Osteoblast (primary cell): ENCODE measurements at regions not wholly inside any gene's neighbourhood (a gene's known extent, or its start where the extent isn't known, plus 50 kb on each side); places are given as distances from the start of the nearest gene placed in this dataset.

ENCODE experiments used
- DNase-seq: peaks from one replicate; pipeline ENCODE4 v3.0.0; 2011; ENCODE audit warnings: low spot score, mixed read lengths; ENCODE audit not compliant: insufficient read length; ENCODE audit errors: missing footprints
- H2AFZ ChIP-seq: 2 replicates; pipeline ENCODE4 v1.6.0; 2011; ENCODE audit warnings: mild to moderate bottlenecking, low read length
- H3K27ac ChIP-seq: 2 replicates; pipeline ENCODE4 v1.5.1; 2011; ENCODE audit warnings: mild to moderate bottlenecking, low read depth, low read length, moderate library complexity
- H3K27me3 ChIP-seq: 2 replicates; pipeline ENCODE4 v1.6.0; 2012; ENCODE audit warnings: mild to moderate bottlenecking, control low read depth, inconsistent platforms, low read length, moderate library complexity; ENCODE audit not compliant: insufficient read depth
- H3K36me3 ChIP-seq: 2 replicates; pipeline ENCODE4 v1.5.1; 2011; ENCODE audit warnings: mild to moderate bottlenecking, low read length, control low read depth, moderate library complexity; ENCODE audit not compliant: insufficient read depth
- H3K4me1 ChIP-seq: 2 replicates; pipeline ENCODE4 v1.5.1; 2011; ENCODE audit warnings: mild to moderate bottlenecking, low read length, control low read depth, moderate library complexity; ENCODE audit not compliant: insufficient read depth
- H3K4me2 ChIP-seq: 2 replicates; pipeline ENCODE4 v1.6.0; 2011; ENCODE audit warnings: mild to moderate bottlenecking, low read length; ENCODE audit not compliant: insufficient read depth
- H3K4me3 ChIP-seq: fragments of 200-600 bp; sonication (generic); 3 replicates; pipeline ENCODE4 v1.5.1; 2012; ENCODE audit warnings: mild to moderate bottlenecking, low read length, inconsistent platforms; ENCODE audit not compliant: insufficient read depth
- H3K79me2 ChIP-seq: 2 replicates; pipeline ENCODE4 v1.6.0; 2012; ENCODE audit warnings: mild to moderate bottlenecking, low read length, control low read depth, inconsistent platforms; ENCODE audit not compliant: insufficient read depth
- H3K9me3 ChIP-seq: 2 replicates; pipeline ENCODE4 v1.5.1; 2011; ENCODE audit warnings: low read depth, low read length, control low read depth
- H4K20me1 ChIP-seq: 2 replicates; pipeline ENCODE4 v1.6.0; 2012; ENCODE audit warnings: mild to moderate bottlenecking, low read length, control low read depth; ENCODE audit not compliant: insufficient read depth
- TF ChIP-seq, protein P1 (sequence below): IDR thresholded peaks from 2 replicates; pipeline ENCODE4 v1.5.1; 2011; ENCODE audit warnings: mild to moderate bottlenecking, low read depth, low read length, moderate library complexity; ENCODE audit errors: extremely low read depth

- H2AFZ ChIP-seq, result no peak overlapping the region
- H3K4me1 ChIP-seq, result no peaks in the 10 kb centered on the region
- H3K9me3 ChIP-seq, result peaks cover 3% of the 10 kb centered on the region
- H3K4me2 ChIP-seq, result no peak overlapping the region
- TF ChIP-seq, protein P1, sequence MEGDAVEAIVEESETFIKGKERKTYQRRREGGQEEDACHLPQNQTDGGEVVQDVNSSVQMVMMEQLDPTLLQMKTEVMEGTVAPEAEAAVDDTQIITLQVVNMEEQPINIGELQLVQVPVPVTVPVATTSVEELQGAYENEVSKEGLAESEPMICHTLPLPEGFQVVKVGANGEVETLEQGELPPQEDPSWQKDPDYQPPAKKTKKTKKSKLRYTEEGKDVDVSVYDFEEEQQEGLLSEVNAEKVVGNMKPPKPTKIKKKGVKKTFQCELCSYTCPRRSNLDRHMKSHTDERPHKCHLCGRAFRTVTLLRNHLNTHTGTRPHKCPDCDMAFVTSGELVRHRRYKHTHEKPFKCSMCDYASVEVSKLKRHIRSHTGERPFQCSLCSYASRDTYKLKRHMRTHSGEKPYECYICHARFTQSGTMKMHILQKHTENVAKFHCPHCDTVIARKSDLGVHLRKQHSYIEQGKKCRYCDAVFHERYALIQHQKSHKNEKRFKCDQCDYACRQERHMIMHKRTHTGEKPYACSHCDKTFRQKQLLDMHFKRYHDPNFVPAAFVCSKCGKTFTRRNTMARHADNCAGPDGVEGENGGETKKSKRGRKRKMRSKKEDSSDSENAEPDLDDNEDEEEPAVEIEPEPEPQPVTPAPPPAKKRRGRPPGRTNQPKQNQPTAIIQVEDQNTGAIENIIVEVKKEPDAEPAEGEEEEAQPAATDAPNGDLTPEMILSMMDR, result no peak
- no peaks in the 10 kb centered on the region for H3K36me3 ChIP-seq
- H3K4me3 ChIP-seq, result no peak overlapping the region
- H3K27me3 ChIP-seq, result no peaks in the 10 kb centered on the region
- DNase-seq, result no peak
- H4K20me1 ChIP-seq, result no peaks in the 10 kb centered on the region
- no peaks in the 10 kb centered on the region for H3K79me2 ChIP-seq
- H3K27ac ChIP-seq, result no peak overlapping the region
Measured at GRCh38 chr2:107553046-107553445, 273.6 kb upstream of the RGPD4 start.

DNA sequence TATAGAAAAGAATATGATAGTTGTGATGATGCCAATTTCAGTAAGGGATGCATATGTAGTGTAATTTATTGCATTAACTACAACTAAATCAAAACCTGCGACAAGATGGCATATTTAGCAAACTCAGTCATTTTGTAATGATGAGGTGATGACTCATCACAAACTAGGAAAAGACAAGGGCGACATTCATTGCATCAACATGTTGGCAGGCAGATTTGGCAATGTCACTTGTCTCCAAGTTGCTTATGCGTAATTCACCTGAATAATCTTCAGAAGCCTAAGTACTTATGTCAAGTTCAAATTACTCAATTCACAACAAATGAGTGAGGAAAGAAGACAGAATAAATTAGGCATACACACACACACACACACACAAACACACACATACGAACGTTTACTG lies 273.2 kb upstream of the RGPD4 start:
- Histone ChIP-seq H3K4me1 (no peaks in the 10 kb centered on the region), H3K79me2 (no peaks in the 10 kb centered on the region), H3K27ac (no peak overlapping the region), H3K4me3 (no peak overlapping the region), H3K9me3 (peaks cover 3% of the 10 kb centered on the region), H3K36me3 (no peaks in the 10 kb centered on the region), H3K4me2 (no peak overlapping the region), H4K20me1 (no peaks in the 10 kb centered on the region), H2AFZ (no peak overlapping the region), H3K27me3 (no peaks in the 10 kb centered on the region)
- TF ChIP-seq, protein P1, result no peak
- DNase-seq, result no peak

GRCh38 chr2:107556038-107556627 lies 270.6 kb upstream of the RGPD4 start:
- Histone ChIP-seq H3K4me2 (no peak overlapping the region), H3K79me2 (no peaks in the 10 kb centered on the region), H4K20me1 (no peaks in the 10 kb centered on the region), H3K4me3 (no peak overlapping the region), H3K27ac (no peak overlapping the region), H2AFZ (no peak overlapping the region), H3K9me3 (peaks cover 3% of the 10 kb centered on the region), H3K4me1 (no peaks in the 10 kb centered on the region), H3K27me3 (no peaks in the 10 kb centered on the region), H3K36me3 (no peaks in the 10 kb centered on the region)
- TF ChIP-seq, protein P1, result no peak
- no peak for DNase-seq

- Histone ChIP-seq H3K79me2 (no peaks in the 10 kb centered on the region), H3K27me3 (no peaks in the 10 kb centered on the region), H3K36me3 (no peaks in the 10 kb centered on the region), H3K4me3 (no peak overlapping the region), H3K27ac (no peak overlapping the region), H3K4me1 (no peaks in the 10 kb centered on the region), H3K4me2 (no peak overlapping the region), H3K9me3 (peaks cover 3% of the 10 kb centered on the region), H2AFZ (no peak overlapping the region), H4K20me1 (no peaks in the 10 kb centered on the region)
- DNase-seq, result no peak
- TF ChIP-seq, protein P1, result no peak
Measured at GRCh38 chr2:107558295-107558694, 268.4 kb upstream of the RGPD4 start.
